ENCODE measurements at regions not wholly inside any gene's neighbourhood (a gene's known extent, or its start where the extent isn't known, plus 50 kb on each side); places are given as distances from the start of the nearest gene placed in this dataset.

GRCh38 chr5:81856948-81857928 is 106.3 kb upstream of the SSBP2 start:
- no peaks in the 10 kb centered on the region for H3K27me3 ChIP-seq
- peak in 1 of 3 donors; percentile 50 for DNase-seq
- H3K27ac ChIP-seq = peak overlapping the region in 1 of 4 donors; percentile 47
- no peak overlapping the region for H3K4me3 ChIP-seq
- TF ChIP-seq POLR2A (IDR thresholded peaks at IDR 0.05) = no peak
- TF ChIP-seq CTCF (IDR thresholded peaks at IDR 0.05) = peak in 3 of 6 experiments; percentile 19 to 29 (median 24)
- no peaks in the 10 kb centered on the region for H3K9me3 ChIP-seq
- peaks cover 0 to 9% (median 0%) of the 10 kb centered on the region in 4 donors for H3K4me1 ChIP-seq
- H3K36me3 ChIP-seq = no peaks in the 10 kb centered on the region

- DNase-seq = no peak
- peaks cover 0 to 18% (median 0%) of the 10 kb centered on the region in 4 donors for H3K4me1 ChIP-seq
- no peak overlapping the region for H3K27ac ChIP-seq
- no peaks in the 10 kb centered on the region for H3K27me3 ChIP-seq
- no peak overlapping the region for H3K4me3 ChIP-seq
- TF ChIP-seq POLR2A (IDR thresholded peaks at IDR 0.05) = no peak
- TF ChIP-seq CTCF (IDR thresholded peaks at IDR 0.05) = no peak
- H3K9me3 ChIP-seq = no peaks in the 10 kb centered on the region
- no peaks in the 10 kb centered on the region for H3K36me3 ChIP-seq
Measured at GRCh38 chr5:81855591-81855990, 104.7 kb upstream of the SSBP2 start.

GRCh38 chr5:81854915-81855314 is 104.0 kb upstream of the SSBP2 start:
- peaks cover 0 to 25% (median 1%) of the 10 kb centered on the region in 4 donors for H3K4me1 ChIP-seq
- no peak for TF ChIP-seq CTCF (IDR thresholded peaks at IDR 0.05)
- no peak for TF ChIP-seq POLR2A (IDR thresholded peaks at IDR 0.05)
- DNase-seq = no peak
- no peaks in the 10 kb centered on the region for H3K27me3 ChIP-seq
- no peak overlapping the region for H3K4me3 ChIP-seq
- no peak overlapping the region for H3K27ac ChIP-seq
- no peaks in the 10 kb centered on the region for H3K9me3 ChIP-seq
- no peaks in the 10 kb centered on the region for H3K36me3 ChIP-seq

- Histone ChIP-seq H3K4me1 (peaks cover 0 to 26% (median 1%) of the 10 kb centered on the region in 4 donors), H3K27ac (no peak overlapping the region), H3K36me3 (no peaks in the 10 kb centered on the region), H3K27me3 (no peaks in the 10 kb centered on the region), H3K4me3 (no peak overlapping the region), H3K9me3 (no peaks in the 10 kb centered on the region)
- TF ChIP-seq POLR2A (IDR thresholded peaks at IDR 0.05) (no peak), CTCF (IDR thresholded peaks at IDR 0.05) (peak in 1 of 6 experiments; percentile 21)
- DNase-seq = no peak
Measured at GRCh38 chr5:81854485-81854884, 103.6 kb upstream of the SSBP2 start.

GRCh38 chr5:81853030-81853357 is 102.1 kb upstream of the SSBP2 start:
- H3K36me3 ChIP-seq = no peaks in the 10 kb centered on the region
- DNase-seq = no peak

More at GRCh38 chr5:81853030-81853357, 102.1 kb upstream of the SSBP2 start:
- Histone ChIP-seq H3K9me3 (no peaks in the 10 kb centered on the region), H3K27me3 (no peaks in the 10 kb centered on the region), H3K27ac (peak overlapping the region; percentile 77 to 94 (median 84)), H3K4me1 (peaks cover 0 to 26% (median 1%) of the 10 kb centered on the region in 4 donors), H3K4me3 (no peak overlapping the region)
- TF ChIP-seq POLR2A (IDR thresholded peaks at IDR 0.05) = no peak
- TF ChIP-seq CTCF (IDR thresholded peaks at IDR 0.05) = no peak
